HFFc6 (cell line): ENCODE measurements at regions not wholly inside any gene's neighbourhood (a gene's known extent, or its start where the extent isn't known, plus 50 kb on each side); places are given as distances from the start of the nearest gene placed in this dataset.

Experiments used
- DNase-seq: peaks from one replicate; pipeline ENCODE4 v3.0.0-alpha.2; 2018
- H3K27ac Mint-ChIP-seq: 2 replicates; pipeline ENCODE4 v1.8.0; 2020; ENCODE audit warnings: mild to moderate bottlenecking, mixed read lengths
- H3K27me3 Mint-ChIP-seq: 2 replicates; pipeline ENCODE4 v1.8.0; 2021; ENCODE audit warnings: mild to moderate bottlenecking, moderate library complexity, mixed read lengths; ENCODE audit not compliant: insufficient read depth
- H3K36me3 Mint-ChIP-seq: 2 replicates; pipeline ENCODE4 v1.8.0; 2021; ENCODE audit warnings: low read depth, mixed read lengths
- H3K4me1 Mint-ChIP-seq: 2 replicates; pipeline ENCODE4 v1.8.0; 2020; ENCODE audit warnings: low read depth, mixed read lengths
- H3K4me3 Mint-ChIP-seq: 2 replicates; pipeline ENCODE4 v1.8.0; 2020; ENCODE audit warnings: mild to moderate bottlenecking, moderate library complexity, mixed read lengths
- H3K9me3 Mint-ChIP-seq: 2 replicates; pipeline ENCODE4 v1.8.0; 2020; ENCODE audit warnings: mild to moderate bottlenecking, mixed read lengths
- TF ChIP-seq, protein P1 (sequence below): fragments of 200-600 bp; sonication (generic); IDR thresholded peaks from 2 replicates; pipeline ENCODE4 v1.5.0; 2021; ENCODE audit warnings: antibody characterized with exemption, mild to moderate bottlenecking

DNA sequence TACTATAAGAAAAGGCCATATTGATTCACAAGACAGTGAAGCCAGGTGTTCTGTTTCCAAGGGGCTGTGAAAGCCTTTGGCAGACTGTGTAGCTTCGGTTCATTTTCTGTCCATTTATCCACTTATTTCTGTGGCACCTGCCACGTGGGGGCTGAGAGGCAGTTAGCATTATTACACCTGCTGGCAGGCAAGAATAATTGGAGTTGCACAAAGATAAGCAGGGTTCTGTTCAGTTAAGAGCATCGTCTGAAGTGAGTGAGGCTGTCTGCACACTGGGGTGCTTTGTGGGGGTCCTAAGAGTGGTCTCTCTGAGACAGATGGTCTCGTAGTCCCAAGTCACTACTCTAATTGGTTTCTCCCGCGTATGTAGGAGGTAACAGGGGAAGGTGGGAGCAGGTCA, 60.6 kb upstream of the CCN6 start:
- no peak for DNase-seq
- H3K36me3 Mint-ChIP-seq, result no peaks in the 10 kb centered on the region
- no peak overlapping the region for H3K4me3 Mint-ChIP-seq
- TF ChIP-seq, protein P1, sequence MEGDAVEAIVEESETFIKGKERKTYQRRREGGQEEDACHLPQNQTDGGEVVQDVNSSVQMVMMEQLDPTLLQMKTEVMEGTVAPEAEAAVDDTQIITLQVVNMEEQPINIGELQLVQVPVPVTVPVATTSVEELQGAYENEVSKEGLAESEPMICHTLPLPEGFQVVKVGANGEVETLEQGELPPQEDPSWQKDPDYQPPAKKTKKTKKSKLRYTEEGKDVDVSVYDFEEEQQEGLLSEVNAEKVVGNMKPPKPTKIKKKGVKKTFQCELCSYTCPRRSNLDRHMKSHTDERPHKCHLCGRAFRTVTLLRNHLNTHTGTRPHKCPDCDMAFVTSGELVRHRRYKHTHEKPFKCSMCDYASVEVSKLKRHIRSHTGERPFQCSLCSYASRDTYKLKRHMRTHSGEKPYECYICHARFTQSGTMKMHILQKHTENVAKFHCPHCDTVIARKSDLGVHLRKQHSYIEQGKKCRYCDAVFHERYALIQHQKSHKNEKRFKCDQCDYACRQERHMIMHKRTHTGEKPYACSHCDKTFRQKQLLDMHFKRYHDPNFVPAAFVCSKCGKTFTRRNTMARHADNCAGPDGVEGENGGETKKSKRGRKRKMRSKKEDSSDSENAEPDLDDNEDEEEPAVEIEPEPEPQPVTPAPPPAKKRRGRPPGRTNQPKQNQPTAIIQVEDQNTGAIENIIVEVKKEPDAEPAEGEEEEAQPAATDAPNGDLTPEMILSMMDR, result no peak
- peak overlapping the region; percentile 20; the same call in 1 of the 2 replicates for H3K27ac Mint-ChIP-seq
- H3K4me1 Mint-ChIP-seq, result peaks cover 53% of the 10 kb centered on the region
- H3K27me3 Mint-ChIP-seq, result no peaks in the 10 kb centered on the region; the same call in 1 of the 2 replicates
- no peaks in the 10 kb centered on the region for H3K9me3 Mint-ChIP-seq

- TF ChIP-seq, protein P1, result no peak
- H3K27ac Mint-ChIP-seq, result no peak overlapping the region
- no peaks in the 10 kb centered on the region; the same call in 1 of the 2 replicates for H3K27me3 Mint-ChIP-seq
- no peak for DNase-seq
- no peaks in the 10 kb centered on the region for H3K9me3 Mint-ChIP-seq
- no peaks in the 10 kb centered on the region for H3K36me3 Mint-ChIP-seq
- H3K4me1 Mint-ChIP-seq, result peaks cover 53% of the 10 kb centered on the region
- no peak overlapping the region for H3K4me3 Mint-ChIP-seq
Measured at GRCh38 chr6:111994791-111995190, 59.1 kb upstream of the CCN6 start.

DNA sequence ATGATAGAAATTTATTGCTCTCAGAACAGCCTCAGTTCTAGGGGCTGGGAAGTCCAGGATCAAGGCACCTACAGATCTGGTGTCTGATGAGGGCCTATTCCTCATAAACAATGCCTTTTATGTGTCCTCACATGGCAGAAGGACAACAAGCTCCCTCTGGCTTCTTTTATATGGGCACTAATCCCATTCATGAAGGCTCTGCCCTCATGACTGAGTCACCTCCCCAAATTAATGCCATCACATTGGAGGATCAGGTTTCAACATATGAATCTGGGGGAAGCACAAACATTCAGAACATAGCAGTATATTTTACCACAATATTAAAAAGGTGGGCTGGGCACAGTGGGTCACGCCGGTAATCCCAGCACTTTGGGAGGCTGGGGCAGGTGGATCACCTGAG, 58.5 kb upstream of the CCN6 start:
- TF ChIP-seq, protein P1, result no peak
- Mint-ChIP-seq H3K27ac (no peak overlapping the region), H3K36me3 (no peaks in the 10 kb centered on the region), H3K27me3 (no peaks in the 10 kb centered on the region; the same call in 1 of the 2 replicates), H3K4me1 (peaks cover 53% of the 10 kb centered on the region), H3K4me3 (no peak overlapping the region), H3K9me3 (no peaks in the 10 kb centered on the region)
- peak; percentile 40 for DNase-seq

GRCh38 chr6:111996144-111996865, 57.6 kb upstream of the CCN6 start:
- Mint-ChIP-seq H3K9me3 (no peaks in the 10 kb centered on the region), H3K36me3 (no peaks in the 10 kb centered on the region), H3K4me1 (peaks cover 53% of the 10 kb centered on the region), H3K4me3 (0 out of 2 replicates have a peak overlapping the region, but pooled peaks have one; percentile 50), H3K27me3 (no peaks in the 10 kb centered on the region; the same call in 1 of the 2 replicates), H3K27ac (no peak overlapping the region)
- DNase-seq, result no peak
- TF ChIP-seq, protein P1, result no peak

GRCh38 chr6:111997078-111997852, 56.6 kb upstream of the CCN6 start:
- Mint-ChIP-seq H3K27ac (no peak overlapping the region), H3K36me3 (no peaks in the 10 kb centered on the region), H3K4me3 (peak overlapping the region; percentile 50; the same call in 1 of the 2 replicates), H3K4me1 (peaks cover 51% of the 10 kb centered on the region), H3K27me3 (no peaks in the 10 kb centered on the region; the same call in 1 of the 2 replicates), H3K9me3 (no peaks in the 10 kb centered on the region)
- DNase-seq, result peak; percentile 72
- TF ChIP-seq, protein P1, result peak; percentile 97
